ENCODE measurements at regions not wholly inside any gene's neighbourhood (a gene's known extent, or its start where the extent isn't known, plus 50 kb on each side); places are given as distances from the start of the nearest gene placed in this dataset.

- Histone ChIP-seq H2AFZ (ENCODE audit: low read depth, low read length) (no peak overlapping the region), H3K4me3 (no peak overlapping the region), H3K4me1 (replicated peaks in 1 of 2; ENCODE audit: control insufficient read depth in 2 of 2, insufficient read depth in 2 of 2, low read length in 2 of 2) (no peaks in the 10 kb centered on the region), H3K9ac (ENCODE audit: insufficient read depth in 1 of 2, low read depth in 2 of 2, low read length in 2 of 2) (no peak overlapping the region), H3K4me2 (ENCODE audit: insufficient read depth, low read length) (no peak overlapping the region), H3K27me3 (ENCODE audit: control insufficient read depth in 2 of 2, insufficient read depth in 2 of 2, low read length in 2 of 2) (no peaks in the 10 kb centered on the region), H3K27ac (ENCODE audit: extremely low read depth, low read depth, low read length) (no peak overlapping the region), H3K9me1 (ENCODE audit: control insufficient read depth, insufficient read depth, low read length) (no peaks in the 10 kb centered on the region), H4K20me1 (replicated peaks; ENCODE audit: control insufficient read depth, insufficient read depth, low read length) (no peaks in the 10 kb centered on the region), H3K9me3 (replicated peaks; ENCODE audit: control insufficient read depth, insufficient read depth, low read depth, low read length) (no peaks in the 10 kb centered on the region; the same call in 1 of the 2 replicates), H3K79me2 (ENCODE audit: control insufficient read depth, insufficient read depth, low read length) (no peaks in the 10 kb centered on the region), H3K36me3 (ENCODE audit: control insufficient read depth, insufficient read depth, low read length) (no peaks in the 10 kb centered on the region)
- ATAC-seq (no peak), DNase-seq (ENCODE audit: extremely low read depth in 1 of 4, low spot score in 3 of 4) (no peak), FAIRE-seq (no peak)
- 0% methylated on average over 1 of the region's 1 CpG for WGBS (ENCODE audit: insufficient coverage, low coverage, missing lambda C conversion rate)
- ChIA-PET POLR2A (no interaction called here), CTCF (ENCODE audit: low intra/inter-chr PET ratio) (no interaction called here)
- in situ Hi-C loops (cut with MboI): no loop called here
- BruUV-seq (replicated peaks): no TSS peak
- intact Hi-C loops (cut with micrococcal nuclease): no loop called here
- TF ChIP-seq PYGO2 (tag; IDR thresholded peaks at IDR 0.05) (0 out of 2 replicates have a peak, but pooled peaks have one; percentile 32), AFF4 (CRISPR knock-in tag; IDR thresholded peaks at IDR 0.05) (no peak), HEY1 (CRISPR knock-in tag; IDR thresholded peaks at IDR 0.05; ENCODE audit: borderline replicate concordance) (no peak), XRCC5 (IDR thresholded peaks at IDR 0.05; ENCODE audit: low read depth, low read length) (no peak)
Measured at GRCh38 chr13:91122766-91123165, 224.7 kb upstream of the MIR17HG start.

Measured in K562 (cell line).